GM18499 (cell line): ENCODE measurements at regions not wholly inside any gene's neighbourhood (a gene's known extent, or its start where the extent isn't known, plus 50 kb on each side); places are given as distances from the start of the nearest gene placed in this dataset.

Source experiments
- ATAC-seq: cut with Tn5 transposase; IDR thresholded peaks from one replicate; pipeline ENCODE4 v1.9.1; 2021; ENCODE audit warnings: moderate number of reproducible peaks; ENCODE audit not compliant: insufficient read depth, unreplicated experiment

- ATAC-seq, result no peak
Measured at GRCh38 chr2:59033661-59034060, 792.5 kb upstream of the FANCL start.

- no peak for ATAC-seq
Measured at GRCh38 chr2:59032499-59032898, 791.4 kb upstream of the FANCL start.

- ATAC-seq, result no peak
Measured at GRCh38 chr2:59029058-59029457, 787.9 kb upstream of the FANCL start.

- ATAC-seq, result no peak
Measured at GRCh38 chr2:59027320-59027719, 786.2 kb upstream of the FANCL start.

GRCh38 chr2:59025157-59025757 is 784.1 kb upstream of the FANCL start:
- no peak for ATAC-seq

- ATAC-seq, result no peak
Measured at GRCh38 chr2:59021786-59022185, 780.7 kb upstream of the FANCL start.

GRCh38 chr2:59019566-59020159 is 778.5 kb upstream of the FANCL start:
- ATAC-seq, result no peak

- no peak for ATAC-seq
Measured at GRCh38 chr2:59018737-59019136, 777.6 kb upstream of the FANCL start.

- no peak for ATAC-seq
Measured at GRCh38 chr2:59015027-59015426, 773.9 kb upstream of the FANCL start.

GRCh38 chr2:59012971-59013370 is 771.8 kb upstream of the FANCL start:
- no peak for ATAC-seq

- no peak for ATAC-seq
Measured at GRCh38 chr2:59012234-59012633, 771.1 kb upstream of the FANCL start.

- ATAC-seq, result no peak
Measured at GRCh38 chr2:59008950-59009349, 767.8 kb upstream of the FANCL start.

GRCh38 chr2:59005836-59006615 is 764.9 kb upstream of the FANCL start:
- no peak for ATAC-seq

- no peak for ATAC-seq
Measured at GRCh38 chr2:59004621-59005020, 763.5 kb upstream of the FANCL start.

GRCh38 chr2:59000796-59001195 is 759.7 kb upstream of the FANCL start:
- no peak for ATAC-seq

- no peak for ATAC-seq
Measured at GRCh38 chr2:58992062-58992706, 751.1 kb upstream of the FANCL start.

- no peak for ATAC-seq
Measured at GRCh38 chr2:58991357-58991756, 750.2 kb upstream of the FANCL start.

- no peak for ATAC-seq
Measured at GRCh38 chr2:58985541-58985940, 744.4 kb upstream of the FANCL start.

- ATAC-seq, result no peak
Measured at GRCh38 chr2:58984731-58985130, 743.6 kb upstream of the FANCL start.

- no peak for ATAC-seq
Measured at GRCh38 chr2:58983111-58983510, 742.0 kb upstream of the FANCL start.

- no peak for ATAC-seq
Measured at GRCh38 chr2:58981237-58981636, 740.1 kb upstream of the FANCL start.
